GM12878 (cell line): ENCODE measurements at regions not wholly inside any gene's neighbourhood (a gene's known extent, or its start where the extent isn't known, plus 50 kb on each side); places are given as distances from the start of the nearest gene placed in this dataset.

ENCODE experiments used
- ATAC-seq: fragments of 200-7000 bp; cut with Tn5 transposase; 3 replicates; pipeline ENCODE4 v1.9.1; 2020; ENCODE audit warnings: mild to moderate bottlenecking, moderate library complexity
- BruUV-seq: library from RNA; stranded (reverse); fragments of 400-500 nt; replicated peaks from 2 replicates; lab custom pipeline; 2021; lab: Mats Ljungman, UMichigan
- CTCF ChIA-PET: fragments of 300-600 bp; sonication (Branson Sonifier 250); formaldehyde crosslinking; extraction: SDS; loops from one replicate; lab custom pipeline; 2021; ENCODE audit warnings: inconsistent platforms; lab: Yijun Ruan, JAX
- POLR2A ChIA-PET: fragments of 350-600 bp; formaldehyde crosslinking; extraction: SDS; loops from one replicate; lab custom pipeline; 2021; ENCODE audit warnings: inconsistent platforms; lab: Charles Lee
- RAD21 ChIA-PET: fragments of 300-600 bp; sonication (Branson Sonifier 250); formaldehyde crosslinking; loops from one replicate; lab custom pipeline; 2023; ENCODE audit warnings: antibody characterized with exemption; ENCODE audit not compliant: unreplicated experiment; lab: Charles Lee
- SMC1A ChIA-PET: fragments of 300-600 bp; sonication (Branson Sonifier 250); formaldehyde crosslinking; loops from one replicate; lab custom pipeline; 2023; ENCODE audit not compliant: unreplicated experiment, uncharacterized antibody; lab: Charles Lee
- DNase-seq: peaks from one replicate; pipeline ENCODE4 v3.0.0-alpha.2; 2011; ENCODE audit warnings: low read depth, low spot score
- FAIRE-seq: peaks from 3 replicates; lab custom pipeline; 2011; peaks lifted over from hg19 to GRCh38; lab: Jason Lieb, UNC
- H2AFZ ChIP-seq: 2 replicates; pipeline ENCODE4 v1.6.0; 2011; ENCODE audit warnings: low read depth, low read length, control low read depth; ENCODE audit not compliant: control insufficient read depth
- H3K27ac ChIP-seq: 2 replicates; pipeline ENCODE4 v1.5.1; 2011; ENCODE audit warnings: control low read depth; ENCODE audit not compliant: control insufficient read depth, insufficient read depth
- H3K27me3 ChIP-seq, 2 experiments: replicated peaks in 1 of 2; 2 replicates each; pipeline versions ENCODE4 v1.6.0 to v1.6.1; 2011; ENCODE audit warnings: low read length in 1 of 2; ENCODE audit not compliant: control insufficient read depth in 2 of 2, insufficient read depth in 2 of 2
- H3K36me3 ChIP-seq, 2 experiments: 2 replicates each; pipeline ENCODE4 v1.5.1; 2011; ENCODE audit warnings: low read length in 1 of 2; ENCODE audit not compliant: control insufficient read depth in 2 of 2, insufficient read depth in 2 of 2
- H3K4me1 ChIP-seq: 2 replicates; pipeline ENCODE4 v1.6.1; 2011; ENCODE audit warnings: mild to moderate bottlenecking, low read length, moderate library complexity, mixed read lengths; ENCODE audit not compliant: control insufficient read depth, insufficient read depth
- H3K4me2 ChIP-seq: 2 replicates; pipeline ENCODE4 v1.6.0; 2011; ENCODE audit warnings: control low read depth; ENCODE audit not compliant: control insufficient read depth, insufficient read depth
- H3K4me3 ChIP-seq: fragments of 200-600 bp; sonication (generic); 2 replicates; pipeline ENCODE4 v1.5.1; 2016
- H3K79me2 ChIP-seq: 2 replicates; pipeline ENCODE4 v1.6.0; 2011; ENCODE audit warnings: low read length; ENCODE audit not compliant: control insufficient read depth, insufficient read depth
- H3K9ac ChIP-seq: 2 replicates; pipeline ENCODE4 v1.8.0; 2011; ENCODE audit warnings: low read length, control low read depth, mixed read lengths; ENCODE audit not compliant: control insufficient read depth, insufficient read depth
- H3K9me3 ChIP-seq: replicated peaks from 3 replicates; pipeline ENCODE4 v1.5.1; 2011; ENCODE audit warnings: mild to moderate bottlenecking, low read length; ENCODE audit not compliant: control insufficient read depth, insufficient read depth
- H4K20me1 ChIP-seq: 2 replicates; pipeline ENCODE4 v1.6.0; 2011; ENCODE audit not compliant: control insufficient read depth, insufficient read depth
- BHLHE40 ChIP-seq, 2 experiments: fragments of 450-650 bp in 1 of 2; IDR thresholded peaks; 2 replicates each; pipeline ENCODE4 v1.6.1; 2011 to 2017; ENCODE audit warnings: low read depth in 2 of 2, borderline replicate concordance in 1 of 2, improper control_type of control experiment in 1 of 2, low read length in 1 of 2, mild to moderate bottlenecking in 1 of 2
- CBFB ChIP-seq: IDR thresholded peaks from 2 replicates; pipeline ENCODE4 v1.6.1; 2016; ENCODE audit warnings: antibody characterized with exemption, low read depth
- CHD1 ChIP-seq: IDR thresholded peaks from 2 replicates; pipeline ENCODE4 v1.6.1; 2012; ENCODE audit warnings: low read depth, low read length, improper control_type of control experiment
- HDAC6 ChIP-seq: fragments of 200-600 bp; sonication (generic); IDR thresholded peaks from one replicate; pipeline ENCODE4 v1.8.0; 2017; ENCODE audit warnings: antibody characterized with exemption; ENCODE audit not compliant: unreplicated experiment
- HDGF ChIP-seq: fragments of 450-650 bp; IDR thresholded peaks from 2 replicates; pipeline ENCODE4 v1.6.1; 2016; ENCODE audit warnings: antibody characterized with exemption
- IKZF1 ChIP-seq: fragments of 450-650 bp; conservative IDR thresholded peaks from 2 replicates; pipeline ENCODE4 v1.6.1; 2017; ENCODE audit warnings: antibody characterized with exemption, mild to moderate bottlenecking
- KLF5 ChIP-seq: fragments of 450-650 bp; IDR thresholded peaks from 2 replicates; pipeline ENCODE4 v1.6.1; 2014; ENCODE audit warnings: mild to moderate bottlenecking; ENCODE audit not compliant: partially characterized antibody
- NBN ChIP-seq: fragments of 450-650 bp; IDR thresholded peaks from 2 replicates; pipeline ENCODE4 v1.6.1; 2016
- NR2C1 ChIP-seq: fragments of 450-650 bp; IDR thresholded peaks from 2 replicates; pipeline ENCODE4 v1.6.1; 2017; ENCODE audit warnings: antibody characterized with exemption, mild to moderate bottlenecking, moderate library complexity
- RB1 ChIP-seq: fragments of 450-650 bp; formaldehyde crosslinking; IDR thresholded peaks from 2 replicates; pipeline ENCODE4 v1.6.1; 2017; ENCODE audit warnings: mild to moderate bottlenecking, borderline replicate concordance
- TAF1 ChIP-seq: IDR thresholded peaks from 2 replicates; pipeline ENCODE4 v1.6.1; 2011; ENCODE audit warnings: mild to moderate bottlenecking, low read depth, low read length, borderline replicate concordance
- YBX1 ChIP-seq: fragments of 450-650 bp; IDR thresholded peaks from 2 replicates; pipeline ENCODE4 v1.6.1; 2016; ENCODE audit warnings: antibody characterized with exemption
- ZNF622 ChIP-seq: fragments of 450-650 bp; IDR thresholded peaks from 2 replicates; pipeline ENCODE4 v1.6.1; 2017; ENCODE audit warnings: mild to moderate bottlenecking, inconsistent platforms
- WGBS: methylation state at CpG from one replicate; pipeline ENCODE4 v1.1.6; 2016; ENCODE audit warnings: low lambda C conversion rate; ENCODE audit not compliant: insufficient replicate concordance, insufficient coverage; ENCODE audit errors: missing lambda C conversion rate; 5-methylcytosine and 5-hydroxymethylcytosine counted together
- in situ Hi-C: fragments of 300-500 bp; cut with MboI; formaldehyde crosslinking; loops from 9 replicates; pipeline ENCODE4 v1.14.3; 2018; ENCODE audit warnings: mixed read lengths
- intact Hi-C: fragments of 100-400 bp; cut with micrococcal nuclease; formaldehyde crosslinking; loops from one replicate; pipeline ENCODE4 v1.14.2; 2022; ENCODE audit not compliant: unreplicated experiment
- TF ChIP-seq, protein P1 (sequence below): IDR thresholded peaks from 2 replicates; pipeline ENCODE4 v1.6.1; 2011; ENCODE audit warnings: low read depth, low read length, improper control_type of control experiment, borderline replicate concordance
- TF ChIP-seq, protein P2 (sequence below): fragments of 450-650 bp; IDR thresholded peaks from 2 replicates; pipeline ENCODE4 v1.6.1; 2017; ENCODE audit warnings: low read depth, mild to moderate bottlenecking, moderate library complexity

DNA sequence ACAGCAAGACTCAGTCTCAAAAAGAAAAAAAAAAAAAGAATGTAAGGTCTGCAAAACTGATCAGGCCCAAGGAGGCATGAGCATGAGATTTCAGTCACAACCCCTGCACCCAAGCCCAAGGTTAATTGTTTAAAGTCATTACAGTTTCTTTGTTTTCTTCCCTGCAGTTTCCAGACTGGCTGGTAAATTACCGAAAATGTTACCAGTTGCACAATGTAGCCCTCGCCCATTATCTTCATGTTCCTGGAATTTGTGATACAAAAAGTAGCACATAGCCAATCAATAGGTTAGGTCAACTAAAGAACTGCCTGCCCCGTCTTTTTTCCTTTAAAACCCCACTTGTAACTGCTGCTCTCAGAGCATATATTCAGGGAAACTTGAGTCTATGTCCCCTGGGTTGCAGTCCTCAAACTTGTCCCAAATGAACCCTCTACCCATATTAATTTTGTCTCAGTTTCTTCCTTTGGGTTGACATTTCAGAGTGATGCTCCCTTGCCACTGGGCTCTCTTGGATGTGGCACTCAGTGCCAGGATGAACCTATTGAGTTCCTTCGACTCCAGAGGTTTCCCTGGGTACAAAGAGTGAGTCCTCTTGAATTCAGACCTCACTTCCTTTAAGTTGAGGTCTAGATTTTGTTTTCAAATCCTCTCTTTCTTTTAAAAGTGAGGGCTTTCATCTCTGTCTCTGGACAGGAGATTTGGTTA, 216.2 kb upstream of the HS6ST1 start:
- no peak overlapping the region for H2AFZ ChIP-seq
- H4K20me1 ChIP-seq, result no peaks in the 10 kb centered on the region
- H3K4me1 ChIP-seq, result no peaks in the 10 kb centered on the region
- TF ChIP-seq, protein P1, sequence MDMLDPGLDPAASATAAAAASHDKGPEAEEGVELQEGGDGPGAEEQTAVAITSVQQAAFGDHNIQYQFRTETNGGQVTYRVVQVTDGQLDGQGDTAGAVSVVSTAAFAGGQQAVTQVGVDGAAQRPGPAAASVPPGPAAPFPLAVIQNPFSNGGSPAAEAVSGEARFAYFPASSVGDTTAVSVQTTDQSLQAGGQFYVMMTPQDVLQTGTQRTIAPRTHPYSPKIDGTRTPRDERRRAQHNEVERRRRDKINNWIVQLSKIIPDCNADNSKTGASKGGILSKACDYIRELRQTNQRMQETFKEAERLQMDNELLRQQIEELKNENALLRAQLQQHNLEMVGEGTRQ, result no peak
- TF ChIP-seq HDGF, result no peak
- intact Hi-C loops, result no loop called here
- no peaks in the 10 kb centered on the region for H3K9me3 ChIP-seq
- ChIA-PET RAD21 (no interaction called here), POLR2A (no interaction called here), SMC1A (interaction anchor here (0.6 kb wide), 1 partner anchor 31 kb away, joined by 3 read pairs; no protein-coding TSS in a partner anchor), CTCF (no interaction called here)
- no TSS peak for BruUV-seq
- DNase-seq (no peak), FAIRE-seq (no peak), ATAC-seq (no peak)
- in situ Hi-C loops, result no loop called here
- H3K79me2 ChIP-seq, result no peaks in the 10 kb centered on the region
- no peak overlapping the region for H3K4me3 ChIP-seq
- no peaks in the 10 kb centered on the region; a peak in 1 of 4 replicates for H3K27me3 ChIP-seq
- 10% methylated on average over 4 of the region's 4 CpGs for WGBS
- H3K9ac ChIP-seq, result no peak overlapping the region
- no peak overlapping the region for H3K4me2 ChIP-seq
- no peaks in the 10 kb centered on the region for H3K36me3 ChIP-seq
- H3K27ac ChIP-seq, result no peak overlapping the region

DNA sequence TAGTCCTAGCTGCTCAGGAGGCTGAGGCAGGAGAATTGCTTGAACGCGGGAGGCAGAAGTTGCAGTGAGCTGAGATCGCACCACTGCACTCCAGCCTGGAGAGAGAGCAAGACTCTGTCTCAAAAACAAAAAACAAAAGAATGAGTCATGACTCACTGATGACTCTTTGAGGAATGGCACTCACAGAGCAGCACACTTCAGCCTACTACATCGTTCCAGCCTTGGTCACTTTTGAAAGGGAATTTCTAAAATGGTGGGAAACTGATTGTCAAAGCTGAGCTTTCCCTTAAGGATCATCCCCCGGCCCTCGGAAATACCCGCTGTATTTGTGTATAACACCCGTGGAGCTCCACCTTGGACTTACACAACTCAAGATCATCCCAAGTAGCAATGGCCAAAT, 217.3 kb upstream of the HS6ST1 start:
- in situ Hi-C loops (no loop called here), intact Hi-C loops (no loop called here)
- H2AFZ ChIP-seq, result no peak overlapping the region
- FAIRE-seq (no peak), ATAC-seq (no peak), DNase-seq (no peak)
- H3K9me3 ChIP-seq, result no peaks in the 10 kb centered on the region
- no peaks in the 10 kb centered on the region for H3K79me2 ChIP-seq
- H3K27me3 ChIP-seq, result no peaks in the 10 kb centered on the region
- H3K27ac ChIP-seq, result no peak overlapping the region
- ChIA-PET RAD21 (no interaction called here), CTCF (no interaction called here), POLR2A (no interaction called here), SMC1A (no interaction called here)
- no peaks in the 10 kb centered on the region for H3K4me1 ChIP-seq
- no peak overlapping the region for H3K4me2 ChIP-seq
- TF ChIP-seq NR2C1, result no peak
- no peak for TF ChIP-seq IKZF1
- no peak for TF ChIP-seq YBX1
- TF ChIP-seq TAF1, result no peak
- no peak for TF ChIP-seq CHD1
- no peak for TF ChIP-seq HDAC6
- no peak for TF ChIP-seq BHLHE40 (IDR thresholded peaks at IDR 0.05; ENCODE audit: borderline replicate concordance in 1 of 2, low read depth in 2 of 2, low read length in 1 of 2)
- TF ChIP-seq CBFB, result no peak
- TF ChIP-seq NBN, result no peak
- no peak for TF ChIP-seq RB1
- TF ChIP-seq ZNF622, result no peak
- TF ChIP-seq, protein P2, sequence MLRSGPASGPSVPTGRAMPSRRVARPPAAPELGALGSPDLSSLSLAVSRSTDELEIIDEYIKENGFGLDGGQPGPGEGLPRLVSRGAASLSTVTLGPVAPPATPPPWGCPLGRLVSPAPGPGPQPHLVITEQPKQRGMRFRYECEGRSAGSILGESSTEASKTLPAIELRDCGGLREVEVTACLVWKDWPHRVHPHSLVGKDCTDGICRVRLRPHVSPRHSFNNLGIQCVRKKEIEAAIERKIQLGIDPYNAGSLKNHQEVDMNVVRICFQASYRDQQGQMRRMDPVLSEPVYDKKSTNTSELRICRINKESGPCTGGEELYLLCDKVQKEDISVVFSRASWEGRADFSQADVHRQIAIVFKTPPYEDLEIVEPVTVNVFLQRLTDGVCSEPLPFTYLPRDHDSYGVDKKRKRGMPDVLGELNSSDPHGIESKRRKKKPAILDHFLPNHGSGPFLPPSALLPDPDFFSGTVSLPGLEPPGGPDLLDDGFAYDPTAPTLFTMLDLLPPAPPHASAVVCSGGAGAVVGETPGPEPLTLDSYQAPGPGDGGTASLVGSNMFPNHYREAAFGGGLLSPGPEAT, result no peak
- TF ChIP-seq KLF5, result no peak
- 82% methylated on average over 8 of the region's 8 CpGs for WGBS
- no peaks in the 10 kb centered on the region for H3K36me3 ChIP-seq
- no peak overlapping the region for H3K9ac ChIP-seq
- BruUV-seq, result no TSS peak
- H3K4me3 ChIP-seq, result no peak overlapping the region
- no peaks in the 10 kb centered on the region for H4K20me1 ChIP-seq
